Adipocyte (in vitro differentiated cells): ENCODE measurements at regions not wholly inside any gene's neighbourhood (a gene's known extent, or its start where the extent isn't known, plus 50 kb on each side); places are given as distances from the start of the nearest gene placed in this dataset.
"Not testable (repeated sequence)": the region's sequence is repeated elsewhere in the genome, so short reads cannot be mapped to it uniquely, and the experiment has no call there.

Experiments
- DNase-seq: peaks from one replicate; pipeline ENCODE4 v3.0.0-alpha.2; 2015; ENCODE audit warnings: low read depth
- H3K27me3 ChIP-seq: replicated peaks from 2 replicates; pipeline ENCODE4 v1.7.0; 2013; ENCODE audit warnings: mild to moderate bottlenecking, low read length, moderate library complexity; ENCODE audit not compliant: control insufficient read depth, insufficient read depth
- H3K36me3 ChIP-seq: 2 replicates; pipeline ENCODE4 v1.7.0; 2013; ENCODE audit warnings: low read length, mild to moderate bottlenecking, moderate library complexity; ENCODE audit not compliant: control insufficient read depth, insufficient read depth, severe bottlenecking
- H3K4me1 ChIP-seq: 2 replicates; pipeline ENCODE4 v1.7.0; 2013; ENCODE audit warnings: mild to moderate bottlenecking, low read length, moderate library complexity; ENCODE audit not compliant: control insufficient read depth, insufficient read depth
- H3K4me3 ChIP-seq: 2 replicates; pipeline ENCODE4 v1.7.0; 2013; ENCODE audit warnings: mild to moderate bottlenecking, low read length, moderate library complexity
- H3K9ac ChIP-seq: 2 replicates; pipeline ENCODE4 v1.7.0; 2013; ENCODE audit warnings: mild to moderate bottlenecking, low read length, moderate library complexity
- H3K9me3 ChIP-seq: 2 replicates; pipeline ENCODE4 v1.7.0; 2013; ENCODE audit warnings: mild to moderate bottlenecking, low read length, moderate library complexity; ENCODE audit not compliant: control insufficient read depth

GRCh38 chr4:79147251-79147650 lies 178.6 kb downstream of the NAA11 start:
- no peak overlapping the region for H3K9ac ChIP-seq
- no peaks in the 10 kb centered on the region for H3K36me3 ChIP-seq
- H3K9me3 ChIP-seq, result peaks cover 36% of the 10 kb centered on the region
- H3K4me3 ChIP-seq, result no peak overlapping the region
- H3K4me1 ChIP-seq, result no peaks in the 10 kb centered on the region
- DNase-seq, result no peak
- no peaks in the 10 kb centered on the region for H3K27me3 ChIP-seq

- H3K4me3 ChIP-seq, result no peak overlapping the region
- no peak overlapping the region for H3K9ac ChIP-seq
- DNase-seq, result peak; percentile 18
These were observed 184.3 kb downstream of the NAA11 start for GRCh38 chr4:79141530-79141929.

GRCh38 chr4:79134767-79135166 lies 191.1 kb downstream of the NAA11 start:
- no peaks in the 10 kb centered on the region for H3K27me3 ChIP-seq
- no peak overlapping the region for H3K4me3 ChIP-seq
- H3K36me3 ChIP-seq, result no peaks in the 10 kb centered on the region
- no peaks in the 10 kb centered on the region for H3K9me3 ChIP-seq
- DNase-seq, result no peak
- H3K9ac ChIP-seq, result no peak overlapping the region
- no peaks in the 10 kb centered on the region for H3K4me1 ChIP-seq

More at GRCh38 chr4:79141530-79141929, 184.3 kb downstream of the NAA11 start:
- no peaks in the 10 kb centered on the region for H3K27me3 ChIP-seq
- H3K4me1 ChIP-seq, result no peaks in the 10 kb centered on the region
- peaks cover 18% of the 10 kb centered on the region for H3K9me3 ChIP-seq
- no peaks in the 10 kb centered on the region for H3K36me3 ChIP-seq

- Histone ChIP-seq H3K9me3 (no peaks in the 10 kb centered on the region), H3K4me1 (no peaks in the 10 kb centered on the region), H3K4me3 (no peak overlapping the region), H3K9ac (no peak overlapping the region), H3K36me3 (no peaks in the 10 kb centered on the region), H3K27me3 (no peaks in the 10 kb centered on the region)
- DNase-seq, result no peak
These were observed 193.0 kb downstream of the NAA11 start for GRCh38 chr4:79132826-79133225.

GRCh38 chr4:79121875-79122358 lies 182.7 kb upstream of the PAQR3 start:
- peaks cover 18% of the 10 kb centered on the region for H3K9me3 ChIP-seq
- H3K4me1 ChIP-seq, result no peaks in the 10 kb centered on the region
- H3K36me3 ChIP-seq, result no peaks in the 10 kb centered on the region
- DNase-seq, result no peak
- no peaks in the 10 kb centered on the region for H3K27me3 ChIP-seq
- no peak overlapping the region for H3K9ac ChIP-seq
- no peak overlapping the region for H3K4me3 ChIP-seq

- peaks cover 18% of the 10 kb centered on the region for H3K9me3 ChIP-seq
- no peaks in the 10 kb centered on the region for H3K27me3 ChIP-seq
- DNase-seq, result no peak
- H3K9ac ChIP-seq, result no peak overlapping the region
- H3K36me3 ChIP-seq, result no peaks in the 10 kb centered on the region
- no peak overlapping the region for H3K4me3 ChIP-seq
- no peaks in the 10 kb centered on the region for H3K4me1 ChIP-seq
These were observed 182.0 kb upstream of the PAQR3 start for GRCh38 chr4:79121223-79121622.

- H3K4me3 ChIP-seq, DNase-seq, H3K4me1 ChIP-seq, H3K36me3 ChIP-seq, H3K9ac ChIP-seq, H3K27me3 ChIP-seq: not testable (repeated sequence)
- H3K9me3 ChIP-seq, result peaks cover 14% of the 10 kb centered on the region
These were observed 177.8 kb upstream of the PAQR3 start for GRCh38 chr4:79117051-79117450.

- H3K4me1 ChIP-seq, result no peaks in the 10 kb centered on the region
- H3K9ac ChIP-seq, result no peak overlapping the region
- H3K36me3 ChIP-seq, result no peaks in the 10 kb centered on the region
- H3K9me3 ChIP-seq, result no peaks in the 10 kb centered on the region
- no peak for DNase-seq
- H3K4me3 ChIP-seq, result no peak overlapping the region
- H3K27me3 ChIP-seq, result no peaks in the 10 kb centered on the region
These were observed 167.8 kb upstream of the PAQR3 start for GRCh38 chr4:79107014-79107413.

GRCh38 chr4:79088946-79089691 lies 149.9 kb upstream of the PAQR3 start:
- no peak for DNase-seq
- Histone ChIP-seq H3K9me3 (no peaks in the 10 kb centered on the region), H3K4me1 (no peaks in the 10 kb centered on the region)

GRCh38 chr4:79087071-79087470 lies 147.8 kb upstream of the PAQR3 start:
- Histone ChIP-seq H3K36me3 (no peaks in the 10 kb centered on the region), H3K4me1 (peaks cover 7% of the 10 kb centered on the region), H3K4me3 (no peak overlapping the region), H3K27me3 (no peaks in the 10 kb centered on the region), H3K9ac (no peak overlapping the region), H3K9me3 (peaks cover 4% of the 10 kb centered on the region)
- no peak for DNase-seq

More at GRCh38 chr4:79088946-79089691, 149.9 kb upstream of the PAQR3 start:
- Histone ChIP-seq H3K27me3 (no peaks in the 10 kb centered on the region), H3K9ac (no peak overlapping the region), H3K36me3 (no peaks in the 10 kb centered on the region), H3K4me3 (no peak overlapping the region)

- peak overlapping the region; percentile 57 for H3K4me3 ChIP-seq
- DNase-seq, result no peak
- peaks cover 12% of the 10 kb centered on the region for H3K9me3 ChIP-seq
- peak overlapping the region; percentile 71 for H3K9ac ChIP-seq
- no peaks in the 10 kb centered on the region for H3K36me3 ChIP-seq
- H3K27me3 ChIP-seq, result no peaks in the 10 kb centered on the region
- H3K4me1 ChIP-seq, result peaks cover 14% of the 10 kb centered on the region
These were observed 144.3 kb upstream of the PAQR3 start for GRCh38 chr4:79083406-79084010.
